GM18507 (cell line): ENCODE measurements at regions not wholly inside any gene's neighbourhood (a gene's known extent, or its start where the extent isn't known, plus 50 kb on each side); places are given as distances from the start of the nearest gene placed in this dataset.

Source experiments
- DNase-seq: peaks from one replicate; pipeline ENCODE4 v3.0.0; 2011; ENCODE audit warnings: low read depth; ENCODE audit not compliant: insufficient read length; ENCODE audit errors: extremely low spot score
- FAIRE-seq: peaks from 2 replicates; lab custom pipeline; 2011; peaks lifted over from hg19 to GRCh38; lab: Jason Lieb, UNC

DNA sequence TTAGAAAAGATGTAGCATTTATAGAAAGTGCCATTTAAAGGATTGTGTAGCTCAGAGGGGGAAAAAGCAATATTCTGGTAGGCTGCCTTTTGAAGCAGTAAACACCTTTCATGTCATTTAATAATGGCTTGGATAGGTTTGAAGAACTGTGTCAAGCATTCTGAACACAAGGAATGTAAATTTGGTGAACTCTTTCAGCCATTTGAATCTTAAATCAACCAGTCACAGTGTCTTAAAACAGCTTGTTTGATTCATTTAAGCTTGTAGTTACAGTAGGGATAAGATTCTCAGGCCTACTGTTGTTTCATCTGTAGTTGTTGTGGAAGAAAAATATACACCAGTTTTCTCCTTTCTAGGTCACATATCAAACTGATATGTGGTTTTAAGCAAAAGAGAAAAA, 299.4 kb upstream of the NOVA1 start:
- no peak for FAIRE-seq
- DNase-seq, result no peak

DNA sequence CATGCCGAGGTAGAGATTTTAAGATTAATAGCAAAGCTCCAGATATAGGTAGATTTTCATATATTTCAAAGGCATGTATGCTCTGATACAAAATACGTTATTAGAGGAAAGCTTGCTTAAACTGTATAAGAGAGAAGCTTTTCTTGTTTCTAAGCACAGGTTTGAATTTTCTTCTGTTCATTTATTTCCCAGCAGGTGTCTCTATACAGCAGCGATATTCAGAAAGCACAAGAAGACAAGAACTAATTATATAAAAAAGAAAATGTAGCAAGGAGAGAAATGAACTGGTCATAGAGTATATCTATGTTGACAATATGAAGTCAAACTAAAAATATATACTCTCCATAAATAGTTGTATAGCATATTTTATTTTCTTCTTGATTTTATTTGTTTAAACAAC, 307.4 kb upstream of the NOVA1 start:
- DNase-seq, result no peak
- FAIRE-seq, result no peak

- FAIRE-seq (no peak), DNase-seq (no peak)
Measured at GRCh38 chr14:26913786-26914185, 316.0 kb upstream of the NOVA1 start.

- FAIRE-seq, result no peak
- DNase-seq, result no peak
Measured at GRCh38 chr14:26917086-26917485, 319.3 kb upstream of the NOVA1 start.

DNA sequence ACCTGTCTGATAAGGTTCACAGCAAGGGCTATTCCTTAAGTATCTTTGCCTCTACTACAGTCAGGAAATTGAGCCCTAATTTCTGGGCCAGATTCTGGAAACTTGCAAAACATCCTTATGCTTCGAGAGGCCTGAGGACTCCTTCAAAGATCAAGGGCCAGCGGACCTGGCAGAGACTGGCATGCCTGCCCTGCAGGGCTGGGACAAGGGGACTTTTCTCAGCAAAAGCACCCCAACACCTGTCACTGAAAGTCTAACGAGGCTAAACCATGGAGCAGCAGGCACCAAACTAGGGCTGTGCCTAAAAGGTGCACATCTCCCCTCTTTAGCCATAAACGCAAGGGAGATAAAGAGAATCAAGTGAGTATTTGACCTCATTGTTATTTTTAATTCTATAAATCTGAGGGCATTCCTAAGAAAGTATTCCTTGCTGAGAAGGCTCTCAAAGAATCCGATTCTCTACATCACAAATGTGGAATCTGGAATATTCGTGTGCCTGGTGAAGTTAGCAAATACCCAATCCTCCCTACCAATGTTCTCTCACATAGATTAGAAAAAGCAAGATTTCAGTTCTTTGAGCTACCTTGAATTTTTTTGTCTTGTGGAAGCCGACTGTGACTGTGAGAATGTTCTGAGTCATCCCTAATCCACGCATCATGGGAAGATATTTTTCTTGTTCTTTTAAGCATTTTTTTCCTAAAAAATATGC, 328.2 kb upstream of the NOVA1 start:
- FAIRE-seq, result no peak
- DNase-seq, result no peak

DNA sequence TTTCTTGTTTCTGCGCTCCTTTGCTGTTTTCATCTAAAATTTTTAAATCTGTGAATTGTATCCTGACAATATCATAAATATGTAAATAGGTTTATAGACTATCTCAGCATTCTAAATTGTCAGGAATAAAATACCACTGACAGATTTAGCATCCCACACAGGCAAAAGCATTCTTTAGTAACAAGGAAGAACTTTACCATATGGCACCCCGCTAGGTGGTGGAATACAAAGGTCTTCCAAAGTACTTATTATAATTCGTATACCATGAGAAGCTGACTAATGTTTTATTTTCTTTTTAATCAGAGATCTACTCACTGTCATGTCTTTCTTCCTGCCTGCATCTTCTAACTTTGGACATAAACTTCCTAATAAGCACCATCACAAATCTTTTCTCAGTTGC, 328.8 kb upstream of the NOVA1 start:
- no peak for FAIRE-seq
- DNase-seq, result no peak

GRCh38 chr14:26928019-26928418, 330.2 kb upstream of the NOVA1 start:
- FAIRE-seq (no peak), DNase-seq (no peak)

GRCh38 chr14:26929361-26929760, 331.5 kb upstream of the NOVA1 start:
- DNase-seq (no peak), FAIRE-seq (no peak)

- no peak for FAIRE-seq
- no peak for DNase-seq
Measured at GRCh38 chr14:26930576-26930975, 332.7 kb upstream of the NOVA1 start.

DNA sequence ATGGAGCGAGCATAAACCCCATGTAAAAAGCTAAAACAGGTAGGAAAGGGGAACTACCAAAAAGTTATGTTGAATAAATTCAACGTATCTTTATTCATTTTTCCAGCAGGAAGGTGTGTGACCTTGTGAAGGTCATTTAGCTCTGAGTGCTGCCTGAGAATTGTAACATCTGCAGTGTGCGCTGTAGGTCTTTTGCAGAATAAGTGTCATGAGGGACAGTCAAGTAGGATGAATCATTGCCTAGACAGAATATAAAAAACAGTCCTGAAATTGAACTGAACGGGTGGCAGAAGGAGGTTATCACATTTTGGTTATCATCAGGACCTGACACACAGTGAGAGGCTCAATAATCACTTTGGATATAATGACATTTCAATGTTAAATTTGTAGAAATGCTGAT, 334.8 kb upstream of the NOVA1 start:
- no peak for FAIRE-seq
- no peak for DNase-seq

DNA sequence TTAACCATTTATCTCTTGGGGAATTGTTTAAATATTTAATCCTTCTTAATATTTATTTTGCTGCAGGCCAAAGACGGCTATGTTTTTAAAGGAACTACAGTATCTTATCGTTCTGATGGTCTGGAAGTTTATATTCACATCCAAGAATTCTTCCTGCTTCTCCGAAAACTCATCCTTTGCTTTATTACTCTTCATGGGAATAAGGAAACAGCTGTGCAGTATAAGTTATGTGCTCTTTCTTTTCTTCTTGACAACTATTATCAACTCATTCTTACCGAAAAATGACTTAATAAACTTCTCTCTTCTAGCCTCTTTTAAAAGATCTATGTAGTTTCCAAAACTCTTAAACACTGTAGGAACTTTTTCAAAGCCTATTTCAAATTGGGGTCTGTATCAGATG, 335.6 kb upstream of the NOVA1 start:
- DNase-seq (no peak), FAIRE-seq (no peak)

DNA sequence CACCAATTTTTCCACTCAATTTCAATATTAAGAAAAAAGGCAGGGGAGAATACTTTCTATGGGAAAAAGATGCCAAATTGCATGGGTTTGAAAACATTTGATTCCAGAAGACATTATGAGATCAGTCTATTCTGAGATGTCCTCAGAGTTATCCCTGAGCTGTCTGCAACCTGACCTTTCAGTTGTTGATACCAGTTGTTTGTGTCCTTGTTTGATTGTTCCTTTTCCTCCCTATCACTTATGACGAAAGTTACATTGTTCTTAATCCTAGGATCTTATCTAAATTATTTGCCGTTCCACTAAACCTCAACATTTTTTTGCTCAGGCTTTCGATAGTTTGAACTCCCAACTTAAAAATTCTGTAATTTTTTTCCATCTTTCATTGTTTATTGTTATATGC, 336.3 kb upstream of the NOVA1 start:
- DNase-seq (no peak), FAIRE-seq (no peak)

DNA sequence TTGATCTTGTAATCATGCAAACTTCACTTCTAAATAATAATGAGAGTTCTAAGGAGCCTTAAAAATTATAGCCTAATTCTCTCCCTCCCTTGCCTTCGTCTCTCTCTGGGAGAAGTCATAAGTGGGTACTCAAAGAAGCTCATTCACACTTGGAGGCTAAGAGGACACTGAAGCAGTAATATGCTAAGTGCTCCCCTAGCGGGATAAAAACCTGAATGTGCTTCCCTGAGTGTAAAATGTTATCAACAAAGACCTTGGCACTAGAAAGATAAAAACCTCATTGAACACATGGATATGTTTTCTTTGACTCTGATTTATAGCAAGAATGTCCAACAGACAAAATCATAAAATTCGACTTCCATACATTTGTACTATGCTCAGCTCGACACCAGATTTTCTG, 337.9 kb upstream of the NOVA1 start:
- DNase-seq, result no peak
- no peak for FAIRE-seq

DNA sequence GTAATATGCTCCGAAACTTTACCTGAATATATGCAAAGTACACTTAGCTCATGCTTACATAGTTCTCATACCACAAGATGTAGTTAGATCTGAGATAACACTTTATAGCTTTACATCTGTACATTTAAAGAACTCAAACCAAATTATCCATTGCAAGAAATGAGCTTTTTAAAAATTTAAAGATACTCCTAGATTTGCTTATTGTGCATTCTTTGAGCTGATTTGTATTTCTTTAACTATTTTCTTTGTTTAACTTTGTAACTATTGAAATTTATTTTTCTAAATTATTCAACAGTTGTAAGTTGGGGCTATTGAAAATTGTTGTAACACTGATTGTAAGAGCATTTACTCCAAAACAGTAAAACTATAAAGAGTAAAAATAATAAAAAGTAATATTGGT, 340.2 kb upstream of the NOVA1 start:
- FAIRE-seq (no peak), DNase-seq (no peak)

DNA sequence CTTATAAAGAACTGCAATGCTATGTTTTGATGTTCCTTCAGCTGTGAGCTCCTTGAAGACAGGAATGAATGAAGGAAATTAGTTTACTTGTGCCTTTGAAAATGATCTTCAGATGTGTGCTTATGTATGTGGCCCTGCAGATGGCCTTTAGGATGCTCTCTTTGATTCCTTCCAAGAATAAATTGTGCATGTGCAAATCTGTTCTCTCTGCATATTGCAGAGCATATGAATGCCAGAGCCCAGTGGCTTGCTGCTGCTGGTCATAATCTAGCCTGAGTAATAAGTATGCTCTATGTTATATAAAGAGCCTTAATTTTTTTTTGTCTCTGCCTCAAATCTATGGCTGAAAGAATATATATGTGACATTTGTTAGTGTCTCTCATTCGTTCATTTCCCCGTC, 341.9 kb upstream of the NOVA1 start:
- FAIRE-seq (no peak), DNase-seq (no peak)

- DNase-seq, result no peak
- no peak for FAIRE-seq
Measured at GRCh38 chr14:26941521-26941920, 343.7 kb upstream of the NOVA1 start.

DNA sequence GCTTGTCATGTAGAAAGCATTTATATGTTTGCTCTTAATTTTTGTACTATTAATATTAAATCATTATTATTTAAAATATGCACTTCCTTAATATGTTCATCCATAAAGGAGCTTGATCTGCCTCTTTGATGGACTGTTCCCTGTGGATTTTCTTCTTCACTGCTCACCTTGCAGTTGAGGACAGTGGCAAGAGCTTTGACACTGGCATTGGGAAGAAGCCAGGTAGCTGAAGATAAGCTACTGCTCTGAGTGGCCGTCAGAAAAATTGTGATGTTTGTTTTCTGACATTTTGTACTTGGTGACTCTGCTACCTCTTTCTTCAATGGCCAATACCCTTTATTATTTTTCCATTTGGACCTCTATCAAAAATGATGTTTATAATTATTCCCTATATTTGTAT, 349.4 kb upstream of the NOVA1 start:
- FAIRE-seq, result no peak
- no peak for DNase-seq

- no peak for DNase-seq
- no peak for FAIRE-seq
Measured at GRCh38 chr14:26959437-26959836, 361.6 kb upstream of the NOVA1 start.

GRCh38 chr14:26959972-26960660, 362.3 kb upstream of the NOVA1 start:
- FAIRE-seq (no peak), DNase-seq (no peak)

- DNase-seq (no peak), FAIRE-seq (no peak)
Measured at GRCh38 chr14:26963711-26964110, 365.9 kb upstream of the NOVA1 start.

- no peak for FAIRE-seq
- no peak for DNase-seq
Measured at GRCh38 chr14:26965490-26965889, 367.7 kb upstream of the NOVA1 start.
